ENCODE measurements at regions not wholly inside any gene's neighbourhood (a gene's known extent, or its start where the extent isn't known, plus 50 kb on each side); places are given as distances from the start of the nearest gene placed in this dataset.

GRCh38 chr12:127903146-127903545 is 363.8 kb upstream of the TMEM132C start:
- TF ChIP-seq, protein P1, sequence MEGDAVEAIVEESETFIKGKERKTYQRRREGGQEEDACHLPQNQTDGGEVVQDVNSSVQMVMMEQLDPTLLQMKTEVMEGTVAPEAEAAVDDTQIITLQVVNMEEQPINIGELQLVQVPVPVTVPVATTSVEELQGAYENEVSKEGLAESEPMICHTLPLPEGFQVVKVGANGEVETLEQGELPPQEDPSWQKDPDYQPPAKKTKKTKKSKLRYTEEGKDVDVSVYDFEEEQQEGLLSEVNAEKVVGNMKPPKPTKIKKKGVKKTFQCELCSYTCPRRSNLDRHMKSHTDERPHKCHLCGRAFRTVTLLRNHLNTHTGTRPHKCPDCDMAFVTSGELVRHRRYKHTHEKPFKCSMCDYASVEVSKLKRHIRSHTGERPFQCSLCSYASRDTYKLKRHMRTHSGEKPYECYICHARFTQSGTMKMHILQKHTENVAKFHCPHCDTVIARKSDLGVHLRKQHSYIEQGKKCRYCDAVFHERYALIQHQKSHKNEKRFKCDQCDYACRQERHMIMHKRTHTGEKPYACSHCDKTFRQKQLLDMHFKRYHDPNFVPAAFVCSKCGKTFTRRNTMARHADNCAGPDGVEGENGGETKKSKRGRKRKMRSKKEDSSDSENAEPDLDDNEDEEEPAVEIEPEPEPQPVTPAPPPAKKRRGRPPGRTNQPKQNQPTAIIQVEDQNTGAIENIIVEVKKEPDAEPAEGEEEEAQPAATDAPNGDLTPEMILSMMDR (IDR thresholded peaks at IDR 0.05; ENCODE audit: low read depth, low read length): no peak
- DNase-seq (ENCODE audit: low read depth in 1 of 2, low spot score in 1 of 2): peak in 1 of 2 donors; percentile 20
- Histone ChIP-seq H3K27me3 (no peaks in the 10 kb centered on the region), H3K27ac (no peak overlapping the region), H3K9me3 (ENCODE audit: low read depth) (no peaks in the 10 kb centered on the region), H3K36me3 (no peaks in the 10 kb centered on the region), H3K4me3 (no peak overlapping the region), H3K4me1 (ENCODE audit: low read depth) (no peaks in the 10 kb centered on the region)

DNA sequence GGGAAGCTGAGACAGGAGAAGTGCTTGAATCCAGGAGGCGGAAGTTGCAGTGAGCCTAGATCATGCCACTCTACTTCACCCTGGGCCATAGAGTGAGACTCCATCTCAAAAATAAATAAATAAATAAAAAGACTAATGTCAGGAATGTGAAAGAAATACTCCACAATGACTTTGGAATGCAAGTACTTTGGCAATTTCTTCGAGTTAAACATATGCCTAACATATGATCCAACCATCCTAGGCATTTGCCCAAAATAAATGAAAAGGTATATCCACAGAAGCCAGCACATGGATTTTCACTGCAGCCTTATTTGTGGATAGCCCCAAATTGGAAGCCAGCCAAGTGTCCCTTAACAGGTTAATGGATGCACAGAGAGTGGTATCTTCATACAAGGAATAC is 357.9 kb upstream of the TMEM132C start:
- Histone ChIP-seq H3K4me3 (no peak overlapping the region), H3K9me3 (ENCODE audit: low read depth) (no peaks in the 10 kb centered on the region), H3K36me3 (no peaks in the 10 kb centered on the region), H3K4me1 (ENCODE audit: low read depth) (peaks cover 2% of the 10 kb centered on the region), H3K27ac (no peak overlapping the region), H3K27me3 (no peaks in the 10 kb centered on the region)
- DNase-seq (ENCODE audit: low read depth in 1 of 2, low spot score in 1 of 2): no peak
- TF ChIP-seq, protein P1 (IDR thresholded peaks at IDR 0.05; ENCODE audit: low read depth, low read length): no peak

GRCh38 chr12:127911291-127911690 is 355.7 kb upstream of the TMEM132C start:
- TF ChIP-seq, protein P1 (IDR thresholded peaks at IDR 0.05; ENCODE audit: low read depth, low read length): no peak
- DNase-seq (ENCODE audit: low read depth in 1 of 2, low spot score in 1 of 2): no peak

DNA sequence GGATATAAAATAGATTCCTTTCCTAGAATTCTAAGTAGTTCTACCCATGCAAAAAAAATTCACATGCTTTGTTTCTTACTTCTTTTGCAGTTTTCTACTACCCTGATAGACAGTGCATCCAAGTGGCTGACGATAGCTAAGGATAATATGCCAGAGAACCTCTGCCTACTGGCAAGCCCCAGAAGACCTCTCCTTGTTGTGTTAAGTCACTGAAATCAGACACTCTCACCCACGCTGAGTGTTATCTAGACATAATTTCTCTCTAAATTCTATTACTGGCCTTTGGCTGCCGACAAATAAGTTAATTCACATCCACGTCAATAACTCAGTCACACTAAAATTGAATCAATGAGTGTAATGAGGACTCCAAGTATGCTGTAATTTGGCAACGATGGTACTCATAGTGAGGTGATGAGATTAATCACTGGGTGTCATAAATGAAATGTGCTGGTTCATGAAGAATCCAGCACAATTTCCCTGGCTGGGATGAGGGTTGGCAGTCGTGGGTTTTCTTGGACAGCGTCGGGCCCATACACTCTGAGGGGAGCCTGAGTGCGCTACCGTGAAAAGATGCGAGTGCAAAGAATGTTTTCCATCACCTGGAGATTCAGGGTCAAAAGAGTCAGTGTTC is 354.8 kb upstream of the TMEM132C start:
- H3K27ac ChIP-seq: no peak overlapping the region
- no peak overlapping the region for H3K4me3 ChIP-seq
- TF ChIP-seq, protein P1 (IDR thresholded peaks at IDR 0.05; ENCODE audit: low read depth, low read length): no peak

More at GRCh38 chr12:127911291-127911690, 355.7 kb upstream of the TMEM132C start:
- Histone ChIP-seq H3K36me3 (no peaks in the 10 kb centered on the region), H3K4me1 (ENCODE audit: low read depth) (peaks cover 7% of the 10 kb centered on the region), H3K27ac (no peak overlapping the region), H3K4me3 (no peak overlapping the region), H3K27me3 (no peaks in the 10 kb centered on the region), H3K9me3 (ENCODE audit: low read depth) (no peaks in the 10 kb centered on the region)

DNA sequence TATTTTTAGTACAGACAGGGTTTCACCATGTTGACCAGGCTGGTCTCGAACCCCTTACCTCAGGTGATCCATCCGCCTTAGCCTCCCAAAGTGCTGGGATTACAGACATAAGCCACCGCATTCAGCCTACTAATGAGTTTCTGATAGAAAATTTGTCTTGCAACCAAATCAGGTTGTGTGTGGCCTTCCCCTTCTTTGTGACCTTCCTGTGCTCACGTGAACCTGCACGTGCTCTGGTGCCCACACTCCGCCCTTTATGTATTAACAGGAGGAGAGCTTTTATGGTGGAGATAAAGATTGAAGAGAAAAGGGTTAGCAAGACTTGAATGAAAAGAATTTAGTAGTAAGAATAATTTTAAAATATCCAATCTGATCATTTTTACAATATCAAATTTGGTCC is 343.5 kb upstream of the TMEM132C start:
- TF ChIP-seq, protein P1 (IDR thresholded peaks at IDR 0.05; ENCODE audit: low read depth, low read length): no peak
- H3K9me3 ChIP-seq (ENCODE audit: low read depth): no peaks in the 10 kb centered on the region

More for the DNA sequence above, 354.8 kb upstream of the TMEM132C start:
- DNase-seq (ENCODE audit: low read depth in 1 of 2, low spot score in 1 of 2): no peak
- Histone ChIP-seq H3K36me3 (no peaks in the 10 kb centered on the region), H3K9me3 (ENCODE audit: low read depth) (no peaks in the 10 kb centered on the region), H3K4me1 (ENCODE audit: low read depth) (peaks cover 7% of the 10 kb centered on the region), H3K27me3 (no peaks in the 10 kb centered on the region)

More for the DNA sequence above, 343.5 kb upstream of the TMEM132C start:
- H3K36me3 ChIP-seq: no peaks in the 10 kb centered on the region
- no peak for DNase-seq (ENCODE audit: low read depth in 1 of 2, low spot score in 1 of 2)
- H3K4me1 ChIP-seq (ENCODE audit: low read depth): no peaks in the 10 kb centered on the region
- no peaks in the 10 kb centered on the region for H3K27me3 ChIP-seq
- H3K27ac ChIP-seq: no peak overlapping the region
- H3K4me3 ChIP-seq: no peak overlapping the region
